Stimulated activated CD4-positive, alpha-beta T cell treated with anti-CD3 and anti-CD28 coated beads, Interleukin-1b, Interleukin-23, amount 100 ng/mL, for 24 hours (primary cell): ENCODE measurements at regions not wholly inside any gene's neighbourhood (a gene's known extent, or its start where the extent isn't known, plus 50 kb on each side); places are given as distances from the start of the nearest gene placed in this dataset.

Experiments
- DNase-seq, 4 experiments: peaks; one replicate each; pipeline ENCODE4 v3.0.0-alpha.2; 2020; ENCODE audit warnings: low read depth in 4 of 4, low spot score in 1 of 4

GRCh38 chr2:8535821-8536685 is 145.8 kb upstream of the ID2 start:
- no peak for DNase-seq

DNA sequence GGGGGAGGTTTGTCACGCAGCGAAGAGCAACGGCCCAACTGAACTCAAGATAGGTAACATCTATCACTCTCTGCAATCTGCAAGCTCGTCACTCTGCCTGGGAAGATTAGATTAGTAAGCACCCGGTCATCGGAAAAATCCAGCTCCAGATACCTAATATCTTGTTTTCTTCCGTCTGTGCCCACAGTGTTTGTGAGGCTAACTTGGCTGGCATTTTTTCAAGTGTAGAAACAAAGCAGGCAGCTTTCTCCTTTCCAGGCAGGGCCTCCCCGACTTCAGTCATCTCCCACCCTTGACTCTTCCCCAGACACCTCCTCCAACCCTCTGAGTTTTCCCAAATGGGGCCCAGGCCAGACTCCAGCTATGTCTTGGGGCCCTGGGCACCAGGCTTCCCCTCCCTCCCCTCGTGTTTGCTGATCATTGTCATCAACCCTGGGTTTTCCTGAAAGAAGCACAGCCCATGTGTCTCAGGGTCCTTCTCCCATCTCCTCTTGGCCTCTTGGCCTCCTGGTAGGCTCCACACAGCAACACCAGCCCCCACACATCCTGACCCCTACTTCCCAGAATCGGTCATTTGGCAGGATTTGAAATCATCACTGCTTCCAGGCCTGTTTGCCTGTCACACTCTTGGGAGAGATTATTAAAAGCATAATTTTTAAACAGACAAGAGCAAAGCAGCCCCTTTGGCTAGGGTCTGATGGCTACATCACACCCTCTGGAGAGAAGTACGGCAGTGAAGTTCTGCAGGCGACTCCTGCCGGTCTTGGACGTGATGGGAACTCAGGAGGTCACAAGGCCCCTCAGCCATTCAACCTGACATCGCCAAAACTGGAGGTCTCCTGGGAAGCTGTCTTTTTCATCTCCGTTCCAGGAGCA is 144.9 kb upstream of the ID2 start:
- no peak for DNase-seq

DNA sequence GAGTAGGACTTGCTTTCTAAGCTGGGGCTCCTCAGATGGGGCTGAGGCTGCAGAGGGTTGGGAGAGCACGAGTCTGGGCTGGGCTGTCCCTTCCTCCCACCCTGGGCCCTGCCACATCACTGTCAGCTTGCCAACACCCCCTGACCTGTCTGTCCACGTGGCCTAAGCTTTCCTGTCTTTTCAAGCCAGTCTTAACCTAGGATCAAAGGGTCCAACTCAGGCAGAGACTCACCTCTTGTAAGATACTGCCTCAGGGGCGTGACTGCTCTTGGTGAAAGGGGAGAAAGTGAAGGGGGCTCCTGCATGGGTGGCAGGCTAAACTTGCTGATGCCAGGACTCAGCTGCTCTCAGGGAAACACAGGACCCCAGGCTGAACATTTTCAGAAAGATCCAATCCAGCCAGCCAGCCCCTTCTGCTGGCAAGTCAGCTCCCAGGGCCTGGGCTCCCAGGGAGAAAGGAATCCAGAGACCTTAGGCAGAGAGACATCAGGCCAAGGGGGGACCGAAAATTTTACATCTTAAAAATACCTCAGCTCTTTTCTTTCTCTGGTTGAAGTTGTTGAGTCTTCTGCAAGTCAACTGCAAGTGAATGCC is 144.2 kb upstream of the ID2 start:
- DNase-seq = no peak

GRCh38 chr2:8538531-8538930 is 143.3 kb upstream of the ID2 start:
- DNase-seq = no peak

GRCh38 chr2:8538931-8539621 is 142.8 kb upstream of the ID2 start:
- no peak for DNase-seq

GRCh38 chr2:8539743-8540551 is 141.9 kb upstream of the ID2 start:
- DNase-seq = no peak

- DNase-seq = no peak
Observed at GRCh38 chr2:8540552-8541055, 141.3 kb upstream of the ID2 start.

DNA sequence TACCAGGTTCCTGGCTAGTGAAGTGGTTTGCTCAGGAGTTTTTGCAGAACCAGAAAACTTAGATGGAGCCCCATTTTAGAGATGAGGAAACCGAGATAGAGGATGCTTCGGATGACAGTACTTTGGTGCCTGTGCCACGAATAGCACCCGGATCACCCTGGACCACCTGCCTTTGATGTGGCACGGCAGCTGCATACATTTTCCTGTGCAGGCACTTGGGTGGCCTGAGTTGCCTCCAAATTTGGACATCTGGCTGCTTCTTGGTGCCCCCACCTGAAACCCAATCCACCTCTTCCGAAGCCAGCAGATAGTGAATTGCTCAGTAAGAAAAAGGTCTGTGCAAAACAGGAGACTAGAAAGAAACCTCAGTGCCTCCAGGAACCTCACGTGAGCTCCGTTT is 140.6 kb upstream of the ID2 start:
- DNase-seq = no peak

DNA sequence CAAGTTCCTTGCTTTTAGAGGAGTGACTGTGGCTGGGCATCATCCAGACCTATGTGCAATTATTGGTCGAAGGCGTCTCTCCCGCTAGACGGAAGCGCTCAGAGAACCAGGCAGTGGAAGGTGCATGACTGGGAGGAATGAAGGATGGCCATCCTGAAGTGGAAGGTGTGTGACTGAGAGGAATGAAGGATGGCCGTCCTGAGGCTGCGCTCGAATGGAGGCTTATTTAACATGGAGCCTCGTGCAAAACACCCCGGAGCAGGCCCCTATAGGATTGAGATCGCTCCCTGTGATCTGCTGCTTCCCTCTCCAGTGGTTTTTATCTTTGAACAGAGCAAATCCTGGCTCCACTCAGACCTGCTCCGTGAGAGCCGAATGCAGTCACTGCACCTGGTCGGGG is 140.2 kb upstream of the ID2 start:
- no peak for DNase-seq

- DNase-seq = no peak
Observed at GRCh38 chr2:8542381-8543059, 139.3 kb upstream of the ID2 start.

- peak in 1 of 4 experiments; percentile 59 for DNase-seq
Observed at GRCh38 chr2:8543060-8543382, 138.8 kb upstream of the ID2 start.

DNA sequence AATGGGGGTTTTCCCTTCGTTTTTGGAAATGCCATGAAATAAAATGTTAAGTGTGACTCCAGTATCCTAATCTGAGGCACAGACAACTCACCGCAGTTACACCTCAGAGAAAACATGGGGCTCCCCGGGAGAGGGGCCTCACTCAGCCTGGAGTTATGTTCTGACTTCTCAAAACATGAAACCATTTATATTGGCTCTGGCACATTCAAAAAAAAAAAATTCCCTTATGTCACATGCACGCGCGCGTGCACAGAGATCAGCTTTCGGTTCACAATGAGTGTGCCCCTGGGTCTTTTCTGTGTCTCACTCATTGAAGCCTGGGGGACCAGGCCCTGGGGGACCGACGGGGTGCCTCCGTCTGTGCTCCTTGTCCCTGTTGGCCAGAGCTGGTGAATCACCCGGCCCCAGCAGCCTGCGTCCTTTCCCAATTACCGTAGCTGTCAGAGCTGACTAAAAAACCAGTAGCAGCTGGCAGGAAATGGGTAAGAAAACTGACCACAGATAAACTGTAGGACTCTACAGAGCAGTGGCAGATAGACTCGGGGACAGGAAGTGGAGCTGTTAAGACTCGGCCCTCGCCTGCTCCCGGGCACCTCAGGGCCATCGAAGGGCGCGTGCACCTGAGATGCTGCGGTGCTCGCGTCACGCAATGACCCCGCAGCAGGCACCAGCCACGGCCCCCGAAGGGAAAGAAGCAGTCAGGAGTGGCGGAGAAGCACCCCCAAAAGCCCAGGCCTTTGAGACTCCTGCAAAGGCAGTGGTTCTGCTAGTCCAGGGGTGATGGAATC is 138.3 kb upstream of the ID2 start:
- DNase-seq = peak; percentile 36 to 74 (median 56)

- no peak for DNase-seq
Observed at GRCh38 chr2:8544171-8544785, 137.6 kb upstream of the ID2 start.

- peak; percentile 63 to 87 (median 78) for DNase-seq
Observed at GRCh38 chr2:8544786-8545694, 136.8 kb upstream of the ID2 start.

DNA sequence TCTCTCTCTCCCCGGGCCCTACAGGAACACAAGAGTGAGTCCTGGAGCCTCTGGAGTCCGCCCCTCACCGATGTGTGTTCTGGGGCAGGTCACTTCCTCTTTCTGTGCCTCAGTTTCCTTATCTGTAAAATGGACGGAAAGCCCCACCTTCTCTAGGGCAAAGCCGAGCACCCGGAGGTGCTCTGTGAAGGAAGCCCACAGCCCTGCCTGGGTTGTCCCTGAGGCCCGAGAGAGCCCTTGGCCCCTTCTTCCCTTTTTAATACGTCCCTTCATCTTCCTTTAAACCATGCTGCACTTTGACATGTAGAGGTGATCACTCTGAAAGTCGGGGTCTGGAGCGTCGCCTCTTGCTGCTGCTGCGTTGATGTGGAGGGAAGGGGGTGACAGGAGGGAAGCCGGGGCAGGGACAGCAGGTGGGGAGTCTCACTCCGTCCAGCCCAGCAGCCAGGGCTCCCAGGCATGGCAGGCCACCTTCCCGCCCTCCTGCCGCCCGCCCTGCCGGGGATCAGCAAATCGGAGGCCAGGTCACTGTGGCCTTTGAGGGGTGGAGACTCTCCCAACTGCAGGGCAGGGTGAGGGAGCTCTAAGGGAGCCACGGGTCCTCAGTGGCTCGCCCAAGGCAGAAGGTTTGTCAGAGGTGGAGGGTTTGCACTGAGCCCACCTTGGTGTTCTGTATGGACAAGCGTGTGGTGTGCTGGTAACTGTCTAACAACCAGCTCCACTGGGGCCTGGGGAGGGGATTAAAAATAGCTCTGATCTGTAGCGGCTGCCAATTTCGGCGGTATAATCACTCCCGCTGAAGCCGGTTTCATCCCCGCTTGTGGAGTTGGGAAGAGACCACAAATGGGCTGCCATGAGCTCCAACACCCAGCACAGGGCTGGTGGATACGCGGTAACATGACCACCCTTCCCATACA is 135.9 kb upstream of the ID2 start:
- no peak for DNase-seq

DNA sequence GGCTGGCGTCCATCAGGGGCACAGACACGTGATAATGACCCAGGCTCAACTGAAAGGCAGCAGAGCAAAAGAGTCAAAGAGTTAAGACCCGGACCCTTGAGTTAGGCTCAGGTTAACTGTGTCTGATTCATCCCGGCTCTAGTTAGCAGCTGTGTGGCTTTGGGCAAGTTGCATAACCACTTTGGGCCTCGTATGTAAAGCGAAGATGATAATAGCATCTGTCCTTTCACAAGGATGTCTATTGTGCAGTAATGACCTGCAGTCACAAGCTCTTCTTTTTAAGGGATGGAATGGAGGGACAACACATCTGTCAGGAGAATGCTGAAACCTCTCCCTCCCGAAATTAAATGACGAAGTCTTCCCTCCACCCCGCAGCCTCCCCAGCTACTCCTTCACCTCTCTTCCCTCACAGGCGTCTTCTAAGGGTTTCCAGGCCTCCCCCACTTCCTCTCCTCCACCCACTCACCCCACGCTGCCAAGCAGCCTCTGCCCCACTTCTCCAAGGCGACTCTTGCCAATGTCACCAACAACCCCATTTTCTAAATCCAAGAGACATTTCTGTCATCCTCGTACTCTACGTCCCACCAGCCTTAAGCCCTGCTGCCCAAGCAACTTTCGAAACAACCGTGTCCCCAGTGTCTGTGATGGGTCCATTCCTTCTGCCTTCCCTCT is 135.1 kb upstream of the ID2 start:
- DNase-seq = no peak
